Neural progenitor cell (in vitro differentiated cells): ENCODE measurements at regions not wholly inside any gene's neighbourhood (a gene's known extent, or its start where the extent isn't known, plus 50 kb on each side); places are given as distances from the start of the nearest gene placed in this dataset.

Source experiments
- EZH2phosphoT487 ChIP-seq: fragments of 200-600 bp; sonication (generic); IDR thresholded peaks from 2 replicates; pipeline ENCODE4 v1.6.1; 2017; ENCODE audit warnings: antibody characterized with exemption
- TF ChIP-seq, protein P1 (sequence below): fragments of 200-600 bp; sonication (generic); IDR thresholded peaks from 2 replicates; pipeline ENCODE4 v1.5.1; 2017; ENCODE audit warnings: antibody characterized with exemption, mild to moderate bottlenecking

DNA sequence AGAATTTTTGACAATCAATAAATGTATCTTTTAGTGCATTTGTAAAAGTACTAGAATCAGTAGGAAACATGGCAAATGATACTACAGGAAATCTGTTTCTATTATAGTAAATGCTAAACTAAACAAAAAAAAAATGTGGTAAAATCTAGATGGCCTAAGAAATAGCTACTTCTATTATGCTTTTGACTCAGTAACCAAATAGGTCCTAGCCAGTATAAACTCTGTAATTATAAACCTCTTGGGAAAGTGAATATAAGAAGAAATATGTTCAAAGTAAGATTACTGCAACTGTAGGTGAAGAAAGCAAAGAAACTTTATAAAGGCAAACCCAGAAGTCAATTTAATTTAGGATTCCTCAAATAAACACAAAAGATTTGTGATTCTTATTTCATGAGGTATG, 581.2 kb downstream of the LRFN5 start:
- TF ChIP-seq, protein P1, sequence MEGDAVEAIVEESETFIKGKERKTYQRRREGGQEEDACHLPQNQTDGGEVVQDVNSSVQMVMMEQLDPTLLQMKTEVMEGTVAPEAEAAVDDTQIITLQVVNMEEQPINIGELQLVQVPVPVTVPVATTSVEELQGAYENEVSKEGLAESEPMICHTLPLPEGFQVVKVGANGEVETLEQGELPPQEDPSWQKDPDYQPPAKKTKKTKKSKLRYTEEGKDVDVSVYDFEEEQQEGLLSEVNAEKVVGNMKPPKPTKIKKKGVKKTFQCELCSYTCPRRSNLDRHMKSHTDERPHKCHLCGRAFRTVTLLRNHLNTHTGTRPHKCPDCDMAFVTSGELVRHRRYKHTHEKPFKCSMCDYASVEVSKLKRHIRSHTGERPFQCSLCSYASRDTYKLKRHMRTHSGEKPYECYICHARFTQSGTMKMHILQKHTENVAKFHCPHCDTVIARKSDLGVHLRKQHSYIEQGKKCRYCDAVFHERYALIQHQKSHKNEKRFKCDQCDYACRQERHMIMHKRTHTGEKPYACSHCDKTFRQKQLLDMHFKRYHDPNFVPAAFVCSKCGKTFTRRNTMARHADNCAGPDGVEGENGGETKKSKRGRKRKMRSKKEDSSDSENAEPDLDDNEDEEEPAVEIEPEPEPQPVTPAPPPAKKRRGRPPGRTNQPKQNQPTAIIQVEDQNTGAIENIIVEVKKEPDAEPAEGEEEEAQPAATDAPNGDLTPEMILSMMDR = no peak
- TF ChIP-seq EZH2phosphoT487 = no peak
